Motor neuron (in vitro differentiated cells): ENCODE measurements at regions not wholly inside any gene's neighbourhood (a gene's known extent, or its start where the extent isn't known, plus 50 kb on each side); places are given as distances from the start of the nearest gene placed in this dataset.
A peak's percentile ranks its signal among the peaks of the same experiment; 100 is the strongest.

Experiments
- ATAC-seq, 8 experiments: fragments of 200-7000 bp; cut with Tn5 transposase; replicated peaks in 6 of 8; 2 replicates each; pipeline ENCODE4 v1.8.0; 2021; ENCODE audit warnings: mild to moderate bottlenecking in 8 of 8, moderate library complexity in 8 of 8
- H3K27ac ChIP-seq, 2 donors: fragments of 250-450 bp; sonication (Bioruptor Pico); 2 replicates each; pipeline ENCODE4 v1.9.0; 2021; ENCODE audit warnings: antibody characterized with exemption in 2 of 2, mild to moderate bottlenecking in 2 of 2, moderate library complexity in 1 of 2
- H3K4me1 ChIP-seq, 2 donors: fragments of 250-450 bp; sonication (Bioruptor Pico); replicated peaks in 1 of 2; 2 replicates each; pipeline ENCODE4 v1.6.1; 2021; ENCODE audit warnings: antibody characterized with exemption in 2 of 2, mild to moderate bottlenecking in 2 of 2, moderate library complexity in 1 of 2
- H3K4me3 ChIP-seq, 5 donors: fragments of 250-450 bp; sonication (Bioruptor Pico); 2 replicates each; pipeline ENCODE4 v1.9.0; 2021; ENCODE audit warnings: antibody characterized with exemption in 5 of 5, mild to moderate bottlenecking in 5 of 5, moderate library complexity in 4 of 5
- WGBS, 10 experiments: fragments of 450-650 bp; shearing (Covaris generic); methylation state at CpG; one replicate each; pipeline ENCODE4 v1.0.0; 2022; 5-methylcytosine and 5-hydroxymethylcytosine counted together
- in situ Hi-C, 9 experiments: fragments of 400-800 bp; cut with MboI; loops; one replicate each; pipeline ENCODE4 v1.15.0; 2021; ENCODE audit warnings: low sequenced_read_pairs in 9 of 9, low pct_unique_long_range_greater_than_20kb in 2 of 9; ENCODE audit not compliant: unreplicated experiment in 9 of 9

- in situ Hi-C loops, result no loop called here
- 11 to 83% (median 34%) methylated on average over 1 to 7 of the region's 9 CpGs; no CpG with 5 or more reads in 2 of the 10 experiments for WGBS, 10 experiments
- H3K4me3 ChIP-seq, result no peak overlapping the region
- peak in 5 of 8 experiments; percentile 42 to 83 (median 80) for ATAC-seq
- no peaks in the 10 kb centered on the region for H3K4me1 ChIP-seq
- no peak overlapping the region for H3K27ac ChIP-seq
These were observed 219.7 kb downstream of the BARX2 start for GRCh38 chr11:129595038-129595962.

GRCh38 chr11:129596351-129596750 is 219.3 kb upstream of the TMEM45B start:
- no peak for ATAC-seq
- in situ Hi-C loops, result no loop called here

GRCh38 chr11:129598378-129598777 is 217.3 kb upstream of the TMEM45B start:
- Histone ChIP-seq H3K27ac (no peak overlapping the region), H3K4me3 (no peak overlapping the region), H3K4me1 (no peaks in the 10 kb centered on the region)
- 100% methylated on average over 1 of the region's 3 CpGs; no CpG with 5 or more reads in 9 of the 10 experiments for WGBS, 10 experiments
- ATAC-seq, result no peak
- in situ Hi-C loops, result no loop called here

More at GRCh38 chr11:129596351-129596750, 219.3 kb upstream of the TMEM45B start:
- no peak overlapping the region for H3K27ac ChIP-seq
- no peaks in the 10 kb centered on the region for H3K4me1 ChIP-seq
- no peak overlapping the region for H3K4me3 ChIP-seq
- 3 to 94% (median 50%) methylated on average over 1 to 4 of the region's 4 CpGs; no CpG with 5 or more reads in 1 of the 10 experiments for WGBS, 10 experiments

GRCh38 chr11:129605815-129606214 is 209.8 kb upstream of the TMEM45B start:
- ATAC-seq, result no peak
- no peaks in the 10 kb centered on the region for H3K4me1 ChIP-seq
- no peak overlapping the region for H3K27ac ChIP-seq
- in situ Hi-C loops, result no loop called here
- H3K4me3 ChIP-seq, result no peak overlapping the region

- Histone ChIP-seq H3K4me1 (peaks cover 15 to 21% of the 10 kb centered on the region in 2 donors), H3K27ac (no peak overlapping the region), H3K4me3 (no peak overlapping the region)
- in situ Hi-C loops, result no loop called here
- 0 to 74% (median 17%) methylated on average over 1 to 4 of the region's 6 CpGs; no CpG with 5 or more reads in 5 of the 10 experiments for WGBS, 10 experiments
- ATAC-seq, result no peak
These were observed 206.9 kb upstream of the TMEM45B start for GRCh38 chr11:129608711-129609110.

- in situ Hi-C loops, result no loop called here
- no peak for ATAC-seq
- Histone ChIP-seq H3K27ac (no peak overlapping the region), H3K4me3 (no peak overlapping the region), H3K4me1 (peaks cover 15 to 21% of the 10 kb centered on the region in 2 donors)
- WGBS, 10 experiments, result 40 to 100% (median 92%) methylated on average over 1 to 3 of the region's 7 CpGs; no CpG with 5 or more reads in 4 of the 10 experiments
These were observed 205.5 kb upstream of the TMEM45B start for GRCh38 chr11:129610125-129610524.

GRCh38 chr11:129610545-129610944 is 205.1 kb upstream of the TMEM45B start:
- no peak overlapping the region for H3K27ac ChIP-seq
- in situ Hi-C loops, result no loop called here

GRCh38 chr11:129611661-129612446 is 203.8 kb upstream of the TMEM45B start:
- in situ Hi-C loops, result no loop called here
- peaks cover 15 to 21% of the 10 kb centered on the region in 2 donors for H3K4me1 ChIP-seq
- peak in 5 of 8 experiments; percentile 44 to 63 (median 50) for ATAC-seq
- WGBS, 10 experiments, result 0 to 70% (median 34%) methylated on average over 2 to 16 of the region's 17 CpGs; no CpG with 5 or more reads in 2 of the 10 experiments
- H3K4me3 ChIP-seq, result no peak overlapping the region
- no peak overlapping the region for H3K27ac ChIP-seq

More at GRCh38 chr11:129610545-129610944, 205.1 kb upstream of the TMEM45B start:
- Histone ChIP-seq H3K4me3 (no peak overlapping the region), H3K4me1 (peaks cover 15 to 21% of the 10 kb centered on the region in 2 donors)
- WGBS, 10 experiments, result 0 to 100% (median 80%) methylated on average over 1 to 5 of the region's 5 CpGs; no CpG with 5 or more reads in 5 of the 10 experiments
- ATAC-seq, result no peak

GRCh38 chr11:129612447-129612961 is 203.1 kb upstream of the TMEM45B start:
- in situ Hi-C loops, result no loop called here
- no peak overlapping the region for H3K27ac ChIP-seq
- WGBS, 10 experiments, result 0 to 55% (median 9%) methylated on average over 1 to 5 of the region's 8 CpGs; no CpG with 5 or more reads in 2 of the 10 experiments
- ATAC-seq, result peak in 5 of 8 experiments; percentile 69 to 87 (median 84)
- peaks cover 15 to 21% of the 10 kb centered on the region in 2 donors for H3K4me1 ChIP-seq
- H3K4me3 ChIP-seq, result no peak overlapping the region

GRCh38 chr11:129613071-129613470 is 202.6 kb upstream of the TMEM45B start:
- in situ Hi-C loops, result no loop called here
- Histone ChIP-seq H3K4me3 (no peak overlapping the region), H3K27ac (no peak overlapping the region), H3K4me1 (peaks cover 15 to 21% of the 10 kb centered on the region in 2 donors)
- WGBS, 10 experiments, result 0 to 100% (median 59%) methylated on average over 1 to 3 of the region's 3 CpGs; no CpG with 5 or more reads in 4 of the 10 experiments
- peak in 2 of 8 experiments; percentile 9 to 22 for ATAC-seq

- Histone ChIP-seq H3K27ac (no peak overlapping the region), H3K4me3 (no peak overlapping the region), H3K4me1 (peaks cover 15 to 21% of the 10 kb centered on the region in 2 donors)
- WGBS, 10 experiments, result 0 to 93% (median 85%) methylated on average over 2 to 8 of the region's 11 CpGs; no CpG with 5 or more reads in 2 of the 10 experiments
- in situ Hi-C loops, result no loop called here
- no peak for ATAC-seq
These were observed 201.2 kb upstream of the TMEM45B start for GRCh38 chr11:129614256-129614944.

GRCh38 chr11:129618046-129618569 is 197.5 kb upstream of the TMEM45B start:
- H3K27ac ChIP-seq, result no peak overlapping the region
- ATAC-seq, result no peak
- peaks cover 0 to 2% of the 10 kb centered on the region in 2 donors for H3K4me1 ChIP-seq
- H3K4me3 ChIP-seq, result no peak overlapping the region
- in situ Hi-C loops, result no loop called here
- WGBS, 10 experiments, result 3 to 95% (median 55%) methylated on average over 2 to 12 of the region's 41 CpGs; no CpG with 5 or more reads in 5 of the 10 experiments
